Middle frontal gyrus (tissue), 1 donor: ENCODE measurements at regions not wholly inside any gene's neighbourhood (a gene's known extent, or its start where the extent isn't known, plus 50 kb on each side); places are given as distances from the start of the nearest gene placed in this dataset.
"Not testable (repeated sequence)": the region's sequence is repeated elsewhere in the genome, so short reads cannot be mapped to it uniquely, and the experiment has no call there.

Experiments
- DNase-seq: peaks from one replicate; pipeline ENCODE4 v3.0.0-alpha.2; 2015; ENCODE audit warnings: low spot score; ENCODE audit errors: extremely low spot score

- no peak for DNase-seq
These were observed 126.0 kb upstream of the CIBAR2 start for GRCh38 chr16:85238233-85238647.

DNA sequence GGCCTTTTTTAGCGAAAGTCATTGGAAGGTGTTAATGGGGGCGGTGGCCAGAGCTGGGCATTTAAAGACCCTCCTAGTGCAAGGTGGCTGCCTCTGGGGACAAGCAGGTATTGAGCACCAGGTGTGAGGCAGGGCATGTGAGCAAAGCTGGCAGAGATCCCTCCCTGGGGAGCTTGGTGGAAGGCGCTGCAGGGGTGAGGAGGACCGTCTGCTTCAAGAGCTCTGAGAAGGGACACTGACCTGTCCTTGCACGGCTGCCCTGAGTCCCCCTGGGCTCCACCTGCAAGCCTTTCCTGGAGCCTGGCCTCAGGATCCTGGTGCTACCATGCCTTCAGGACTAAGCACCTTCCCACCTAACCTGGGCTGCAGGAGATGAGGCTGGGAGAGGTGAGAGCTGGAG lies 127.0 kb upstream of the CIBAR2 start:
- no peak for DNase-seq

DNA sequence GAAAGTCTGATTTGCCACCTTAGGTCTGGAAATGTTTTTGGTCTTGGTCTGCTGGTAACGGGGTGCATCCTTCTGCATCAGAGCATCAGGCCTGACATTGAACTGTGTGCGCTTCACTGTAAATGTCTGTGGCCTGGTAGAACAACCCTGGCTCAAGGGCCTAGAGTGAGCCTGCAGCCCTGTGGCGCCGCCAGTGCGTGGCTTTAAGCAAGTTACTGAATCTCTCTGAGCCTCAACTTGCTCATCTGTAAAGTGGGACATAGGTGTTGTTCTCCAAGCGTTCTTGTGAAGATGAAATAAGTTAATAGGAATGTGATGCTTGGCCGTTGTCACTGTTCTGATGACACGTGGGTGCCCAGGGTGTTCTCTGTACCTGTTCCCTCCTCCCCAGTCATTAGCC lies 127.6 kb upstream of the CIBAR2 start:
- DNase-seq, result no peak

DNA sequence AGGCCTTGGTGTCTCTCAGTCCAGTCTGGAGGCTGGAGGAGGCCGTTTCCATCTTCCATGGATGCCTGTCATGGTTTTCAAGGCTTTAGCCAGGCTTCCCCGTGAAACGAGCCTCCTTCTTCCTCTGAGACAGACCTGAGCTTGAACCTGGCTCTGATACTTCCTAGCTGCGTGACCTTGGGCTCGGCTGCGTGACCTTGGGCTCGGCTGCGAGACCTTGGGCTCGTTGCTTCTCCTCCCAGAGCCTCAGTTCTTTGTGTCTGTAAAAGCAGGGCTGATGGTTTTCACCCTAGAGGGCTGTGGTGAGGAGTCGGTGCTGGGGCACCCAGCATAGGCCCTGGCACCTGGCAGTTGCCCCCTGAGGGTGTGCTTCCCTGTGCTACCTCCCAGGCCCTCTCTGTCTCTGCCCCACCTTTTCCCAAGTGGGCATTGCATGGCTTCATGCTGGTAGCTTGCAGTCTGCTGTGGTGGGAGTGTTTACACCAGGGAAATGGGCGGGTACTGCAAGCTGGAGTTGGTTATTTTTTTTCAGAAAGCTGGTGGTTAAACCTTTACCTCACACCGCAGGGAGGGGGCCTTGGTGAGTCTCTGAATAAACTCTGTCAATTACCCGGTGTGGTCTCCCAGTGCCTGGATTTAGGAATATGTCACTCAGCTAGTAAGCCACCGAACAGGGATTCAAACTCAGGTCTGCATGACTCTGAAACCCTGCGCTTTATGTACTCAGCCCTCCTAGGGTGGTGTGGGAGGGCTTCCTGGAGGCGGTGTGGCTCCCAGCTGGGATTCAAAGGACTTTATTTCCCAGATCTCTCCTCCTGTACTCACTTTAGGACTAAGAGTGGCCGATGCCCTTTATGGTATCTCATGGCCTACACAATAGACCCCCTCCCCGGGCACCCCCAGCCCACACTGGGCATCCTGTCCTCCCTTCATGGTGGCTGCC lies 129.0 kb upstream of the CIBAR2 start:
- no peak for DNase-seq

DNA sequence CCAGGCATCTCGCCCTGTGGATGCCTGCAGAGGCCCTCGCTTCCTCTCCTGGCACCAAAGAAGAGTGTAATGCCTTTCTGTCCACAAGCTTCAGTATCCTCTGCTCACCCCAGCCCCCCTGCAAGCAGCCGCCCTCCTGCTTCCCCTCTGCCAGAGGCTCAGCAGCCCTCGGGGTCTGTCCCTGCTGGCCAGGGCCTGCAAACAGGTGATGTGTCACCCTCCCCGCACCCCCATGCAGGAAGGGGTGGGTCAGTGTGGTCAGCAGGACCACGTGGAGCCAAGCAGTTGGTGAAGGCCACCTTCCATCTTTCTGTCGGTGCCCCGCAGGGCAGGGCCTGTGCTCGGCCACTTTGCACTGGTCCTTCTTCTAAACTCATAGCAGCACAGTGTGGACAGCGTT lies 129.9 kb upstream of the CIBAR2 start:
- no peak for DNase-seq

- no peak for DNase-seq
These were observed 131.0 kb upstream of the CIBAR2 start for GRCh38 chr16:85243308-85243707.

DNA sequence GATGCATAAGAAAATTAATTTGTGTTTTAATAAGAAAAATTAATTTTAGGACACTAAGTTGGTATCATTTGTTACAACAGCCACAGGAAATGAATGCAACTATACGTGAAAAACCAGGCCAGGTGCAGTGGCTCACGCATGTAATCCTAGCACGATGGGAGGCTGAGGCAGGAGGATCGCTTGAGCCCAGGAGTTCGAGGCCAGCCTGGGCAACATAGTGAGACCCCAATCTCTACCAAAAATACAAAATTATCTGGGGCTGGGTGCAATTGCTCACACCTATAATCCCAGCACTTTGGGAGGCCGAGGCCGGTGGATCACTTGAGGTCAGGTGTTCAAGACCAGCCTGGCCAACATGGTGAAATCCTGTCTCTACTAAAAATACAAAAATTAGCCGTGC lies 132.2 kb upstream of the CIBAR2 start:
- DNase-seq, result not testable (repeated sequence)

DNA sequence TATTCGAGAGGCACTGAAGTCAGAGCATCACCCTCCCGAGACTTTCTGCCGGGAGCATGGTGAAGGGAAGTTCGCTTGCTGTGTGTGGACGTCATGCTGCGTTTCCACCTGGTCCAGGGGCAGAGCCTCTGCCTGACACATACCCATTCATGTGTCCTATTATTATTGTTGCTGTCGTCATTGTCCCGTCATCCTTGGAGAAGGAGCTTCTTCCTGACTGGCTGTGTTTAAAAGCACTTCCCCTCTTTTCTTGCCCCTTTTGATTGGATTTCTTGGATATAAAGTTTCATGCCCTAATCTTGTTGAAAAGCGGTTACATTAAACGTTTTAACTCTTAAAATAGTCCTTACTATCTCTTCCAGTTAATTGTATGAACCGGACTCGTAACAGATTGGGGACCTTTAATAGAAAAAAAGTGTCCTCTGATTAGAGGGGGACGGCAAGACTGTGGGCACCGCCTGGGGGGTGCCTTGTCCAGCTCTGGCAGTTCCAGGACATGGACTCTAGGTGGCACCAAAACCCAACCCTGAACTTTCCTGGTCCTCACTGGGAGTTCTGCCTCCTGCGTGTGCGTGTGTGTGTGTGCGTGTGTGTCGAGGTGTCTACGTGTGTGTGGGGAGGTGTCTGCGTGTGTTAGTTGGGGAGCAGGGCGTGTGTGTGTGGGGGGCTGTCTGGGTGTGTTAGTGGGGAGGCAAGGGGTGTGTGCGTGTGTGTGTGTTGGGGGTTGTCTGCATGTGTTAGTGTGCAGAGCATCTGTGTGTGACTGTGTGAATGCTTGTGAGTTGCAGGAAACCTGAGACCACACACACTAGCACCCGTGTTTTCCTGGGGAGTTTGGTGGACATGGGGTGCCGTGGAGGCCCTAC lies 133.3 kb upstream of the CIBAR2 start:
- no peak for DNase-seq

DNA sequence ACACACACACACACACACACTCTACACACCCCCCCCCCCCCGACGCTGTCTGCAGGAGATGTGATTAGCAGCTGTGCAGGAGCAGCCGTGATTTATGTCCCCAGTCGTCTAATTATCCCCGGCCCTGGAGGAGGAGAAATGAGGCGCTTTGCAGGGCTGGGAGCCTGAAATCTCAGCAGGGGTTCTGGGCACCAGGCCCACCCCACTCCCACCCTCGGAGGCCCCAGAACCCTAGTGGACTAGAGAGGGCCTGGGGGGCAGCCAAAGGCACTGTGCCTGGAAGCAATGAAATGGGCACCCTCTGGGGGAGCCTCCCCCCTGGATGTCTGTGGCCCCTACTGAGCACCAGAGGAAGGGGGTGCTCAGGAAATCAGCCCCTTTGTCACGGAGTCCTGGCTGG lies 134.2 kb upstream of the CIBAR2 start:
- DNase-seq, result no peak

GRCh38 chr16:85246973-85247372 lies 134.7 kb upstream of the CIBAR2 start:
- no peak for DNase-seq

GRCh38 chr16:85248342-85248741 lies 136.1 kb upstream of the CIBAR2 start:
- DNase-seq, result no peak

GRCh38 chr16:85248857-85249256 lies 136.6 kb upstream of the CIBAR2 start:
- DNase-seq, result no peak

DNA sequence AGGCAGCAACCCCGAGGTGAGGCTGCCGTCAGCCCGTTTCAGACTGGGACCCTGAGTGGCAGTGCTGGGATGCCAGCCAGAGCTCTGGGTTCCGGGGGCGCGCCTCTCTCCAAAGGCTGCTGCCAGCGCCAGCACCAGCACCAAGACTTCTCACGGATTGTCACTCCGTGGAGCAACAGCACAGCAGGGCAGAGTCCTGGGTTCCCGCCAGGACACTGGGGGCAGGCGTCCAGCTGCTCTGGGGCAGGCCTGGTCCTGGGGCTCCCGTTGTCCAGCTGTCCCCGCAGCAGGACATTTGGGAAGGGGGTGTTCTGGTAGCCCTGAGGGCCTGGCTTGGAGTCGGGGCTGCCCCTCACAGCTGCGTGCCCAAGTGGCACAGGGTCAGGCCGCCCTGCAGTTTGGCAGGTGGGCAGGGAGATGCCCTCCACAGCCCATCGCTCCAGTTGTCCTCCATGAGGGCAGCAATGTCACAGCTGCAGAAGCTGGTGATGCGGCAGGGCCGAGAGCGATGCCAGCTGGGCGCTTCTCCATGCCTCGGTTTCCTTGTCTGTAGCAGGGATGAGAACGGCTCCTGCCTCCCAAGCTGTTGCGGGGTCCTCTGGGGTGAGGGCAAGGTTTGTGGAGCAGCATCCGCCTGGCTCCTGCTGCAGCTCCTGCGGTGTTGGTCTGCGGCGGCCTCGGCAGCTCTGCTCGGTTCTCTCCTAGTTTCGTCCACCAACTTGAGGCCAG lies 137.3 kb upstream of the CIBAR2 start:
- DNase-seq, result no peak

DNA sequence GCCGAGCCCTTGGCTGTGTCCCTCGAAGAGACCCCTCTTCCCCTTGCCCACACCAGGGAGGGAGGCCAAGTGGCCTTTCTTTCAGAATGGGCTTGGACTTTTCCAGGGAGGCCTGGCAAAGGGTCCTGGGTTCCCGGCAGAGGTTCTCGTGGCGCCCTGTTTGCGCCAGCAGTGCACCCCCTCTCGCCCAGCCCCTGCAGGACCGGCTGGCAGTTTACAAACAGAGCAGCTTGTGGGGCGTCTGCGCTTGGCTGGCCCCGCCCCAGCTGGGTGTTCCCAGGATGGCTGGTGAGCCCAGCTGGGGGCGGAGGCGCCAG lies 137.8 kb upstream of the CIBAR2 start:
- no peak for DNase-seq

- no peak for DNase-seq
These were observed 138.4 kb upstream of the CIBAR2 start for GRCh38 chr16:85250609-85251223.

GRCh38 chr16:85251225-85251760 lies 139.0 kb upstream of the CIBAR2 start:
- DNase-seq, result no peak

DNA sequence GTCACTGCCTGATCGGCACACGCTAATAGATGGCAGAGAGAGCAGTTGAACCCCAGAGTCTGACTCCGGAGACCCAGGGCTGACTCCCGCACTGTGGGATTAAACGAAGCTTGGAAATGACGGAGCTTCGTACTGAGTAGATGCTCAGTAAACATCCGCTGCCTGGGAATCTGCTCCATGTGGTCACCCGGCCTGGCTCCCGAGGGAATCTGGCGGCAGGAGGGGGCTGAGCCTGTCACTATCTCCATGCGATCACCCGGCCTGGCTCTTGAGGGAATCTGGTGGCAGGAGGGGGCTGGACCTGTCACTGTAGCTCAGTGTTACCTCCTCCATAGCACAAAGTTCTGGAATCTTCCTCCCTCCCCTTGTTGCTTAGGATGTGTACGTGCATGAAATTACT lies 139.7 kb upstream of the CIBAR2 start:
- no peak for DNase-seq

GRCh38 chr16:85252461-85252860 lies 140.2 kb upstream of the CIBAR2 start:
- DNase-seq, result no peak

DNA sequence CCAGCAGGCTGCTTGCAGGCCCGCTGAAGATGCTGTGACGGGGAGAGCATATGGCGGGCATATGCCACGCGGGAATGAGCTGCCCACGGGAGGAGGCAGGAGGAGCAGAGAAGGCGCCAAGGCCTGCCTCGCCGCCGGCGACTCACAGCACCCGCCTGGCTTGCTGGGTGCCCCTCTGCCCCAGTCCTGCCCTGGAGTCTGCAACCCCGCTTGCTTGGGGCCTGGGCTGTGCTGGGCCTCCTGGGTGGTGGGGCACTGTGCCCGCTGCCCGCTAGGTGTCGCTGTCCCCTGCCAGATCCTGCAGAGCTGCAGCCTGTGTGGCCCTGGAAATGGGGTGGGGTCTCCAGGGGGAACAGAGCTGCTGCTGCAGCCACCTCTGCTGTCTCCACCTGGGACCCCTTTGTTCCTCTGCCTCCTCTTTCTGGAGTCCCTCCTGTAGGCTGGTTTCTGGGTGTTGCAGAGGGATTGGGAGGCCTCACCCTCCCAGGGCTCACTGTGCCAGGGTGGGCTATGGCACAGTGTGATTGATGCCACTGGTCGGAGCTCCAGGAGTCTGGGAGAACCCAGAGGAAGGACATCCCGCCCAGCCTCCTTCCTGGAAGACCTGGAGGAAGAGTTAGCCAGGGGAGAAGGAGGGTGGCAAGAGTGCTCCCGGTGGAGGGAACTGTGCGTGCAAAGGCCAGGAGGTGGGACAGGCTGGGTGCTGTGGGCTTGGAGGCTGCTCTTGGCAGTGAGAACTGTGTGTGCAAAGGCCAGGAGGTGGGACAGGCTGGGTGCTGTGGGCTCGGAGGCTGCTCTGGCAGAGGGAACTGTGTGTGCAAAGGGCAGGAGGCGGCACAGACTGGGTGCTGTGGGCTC lies 141.0 kb upstream of the CIBAR2 start:
- DNase-seq, result no peak

DNA sequence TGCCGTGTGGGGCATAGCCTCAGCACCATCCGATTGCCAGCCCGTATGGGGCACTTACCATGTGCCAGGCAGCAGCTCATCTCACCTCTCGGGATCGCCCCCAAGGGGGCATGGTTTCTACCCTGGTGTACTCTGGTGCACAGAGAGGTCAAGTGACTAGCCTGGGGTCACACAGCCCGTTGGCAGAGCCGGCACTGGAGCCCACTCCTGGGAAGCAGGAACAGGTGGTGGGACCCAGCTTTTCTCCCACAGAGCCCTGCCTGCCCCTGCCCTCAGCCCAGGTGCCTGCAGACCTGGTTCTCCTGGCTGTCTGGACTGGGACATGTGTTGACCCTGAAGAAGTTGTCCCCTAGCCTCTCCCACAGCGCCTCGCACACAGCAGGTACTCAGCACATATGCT lies 141.8 kb upstream of the CIBAR2 start:
- DNase-seq, result no peak
